ENCODE measurements at regions not wholly inside any gene's neighbourhood (a gene's known extent, or its start where the extent isn't known, plus 50 kb on each side); places are given as distances from the start of the nearest gene placed in this dataset.

- H3K9me3 ChIP-seq = no peaks in the 10 kb centered on the region
- no peak for TF ChIP-seq JUNB (IDR thresholded peaks at IDR 0.05)
- no peak for TF ChIP-seq MAX (IDR thresholded peaks at IDR 0.05)
- ATAC-seq (no peak), FAIRE-seq (no peak), DNase-seq (ENCODE audit: low read depth in 1 of 2, low spot score in 1 of 2) (no peak)
- no peak overlapping the region for H3K4me3 ChIP-seq
- H3K4me1 ChIP-seq = no peaks in the 10 kb centered on the region
- no peak overlapping the region for H3K4me2 ChIP-seq
- ChIA-PET CTCF (interaction anchor here (0.7 kb wide), 1 partner anchor 243 kb away, joined by 3 read pairs; no protein-coding TSS in a partner anchor), POLR2A (no interaction called here)
- 4% methylated on average over 2 of the region's 2 CpGs for WGBS (ENCODE audit: missing lambda C conversion rate)
- H3K27ac ChIP-seq = no peak overlapping the region
Measured at GRCh38 chr4:79237851-79238250, 88.0 kb downstream of the NAA11 start.

GRCh38 chr4:79236785-79237184 is 89.1 kb downstream of the NAA11 start:
- H3K4me2 ChIP-seq = no peak overlapping the region
- H3K9me3 ChIP-seq = no peaks in the 10 kb centered on the region
- TF ChIP-seq RFX5 (IDR thresholded peaks at IDR 0.05) (no peak), ZNF302 (CRISPR knock-in tag; IDR thresholded peaks at IDR 0.05) (no peak), GATA3 (IDR thresholded peaks at IDR 0.05; ENCODE audit: borderline replicate concordance) (no peak), PHF8 (IDR thresholded peaks at IDR 0.05; ENCODE audit: borderline replicate concordance, low read depth) (no peak), NR3C1 (IDR thresholded peaks at IDR 0.05) (no peak), TP53 (CRISPR knock-in tag; IDR thresholded peaks at IDR 0.05) (no peak), EP300 (IDR thresholded peaks at IDR 0.05) (no peak), ZFP36 (IDR thresholded peaks at IDR 0.05; ENCODE audit: borderline replicate concordance, partially characterized antibody) (no peak), MYC (IDR thresholded peaks at IDR 0.05; ENCODE audit: borderline replicate concordance, low read length) (no peak), RARB (CRISPR knock-in tag; IDR thresholded peaks at IDR 0.05) (no peak), USF2 (IDR thresholded peaks at IDR 0.05) (no peak), CHD4 (IDR thresholded peaks at IDR 0.05; ENCODE audit: borderline replicate concordance) (no peak), MAZ (IDR thresholded peaks at IDR 0.05; ENCODE audit: borderline replicate concordance, low read depth, low read length) (no peak), RNF2 (IDR thresholded peaks at IDR 0.05; ENCODE audit: borderline replicate concordance, low read depth) (no peak), HEYL (CRISPR knock-in tag; IDR thresholded peaks at IDR 0.05) (no peak)
- FAIRE-seq (no peak), ATAC-seq (no peak), DNase-seq (ENCODE audit: low read depth in 1 of 2, low spot score in 1 of 2) (no peak)
- H3K27ac ChIP-seq = no peak overlapping the region
- 57% methylated on average over 1 of the region's 1 CpG for WGBS (ENCODE audit: missing lambda C conversion rate)
- POLR2A ChIA-PET = no interaction called here
- H3K4me3 ChIP-seq = no peak overlapping the region
- CTCF ChIA-PET = no interaction called here
- no peaks in the 10 kb centered on the region for H3K4me1 ChIP-seq

GRCh38 chr4:79235095-79235494 is 90.8 kb downstream of the NAA11 start:
- FAIRE-seq (no peak), ATAC-seq (no peak), DNase-seq (ENCODE audit: low read depth in 1 of 2, low spot score in 1 of 2) (no peak)
- ChIA-PET POLR2A (no interaction called here), CTCF (no interaction called here)
- WGBS (ENCODE audit: missing lambda C conversion rate) = 0% methylated on average over 4 of the region's 4 CpGs
- Histone ChIP-seq H3K27ac (no peak overlapping the region), H3K4me1 (no peaks in the 10 kb centered on the region), H3K4me2 (no peak overlapping the region), H3K9me3 (no peaks in the 10 kb centered on the region), H3K4me3 (no peak overlapping the region)
- no peak for TF ChIP-seq HOXB13 (CRISPR knock-in tag; IDR thresholded peaks at IDR 0.05; ENCODE audit: low read depth)
- TF ChIP-seq KDM1A (IDR thresholded peaks at IDR 0.05; ENCODE audit: low read depth) = no peak
- no peak for TF ChIP-seq KDM5A (IDR thresholded peaks at IDR 0.05)
- TF ChIP-seq HOXB5 (CRISPR knock-in tag; IDR thresholded peaks at IDR 0.05) = no peak
- TF ChIP-seq PHF8 (IDR thresholded peaks at IDR 0.05; ENCODE audit: borderline replicate concordance, low read depth) = no peak
- TF ChIP-seq EHF (CRISPR knock-in tag; IDR thresholded peaks at IDR 0.05) = no peak
- no peak for TF ChIP-seq POLR2AphosphoS2 (conservative IDR thresholded peaks at IDR 0.05; ENCODE audit: low read length)
- no peak for TF ChIP-seq HMGXB4 (CRISPR knock-in tag; IDR thresholded peaks at IDR 0.05; ENCODE audit: borderline replicate concordance)
- no peak for TF ChIP-seq SREBF2 (IDR thresholded peaks at IDR 0.05)
- no peak for TF ChIP-seq RFX5 (IDR thresholded peaks at IDR 0.05)
- no peak for TF ChIP-seq TFCP2L1 (CRISPR knock-in tag; IDR thresholded peaks at IDR 0.05)

Measured in A549 (cell line).